ENCODE measurements at regions not wholly inside any gene's neighbourhood (a gene's known extent, or its start where the extent isn't known, plus 50 kb on each side); places are given as distances from the start of the nearest gene placed in this dataset.

- TF ChIP-seq CTCF (conservative IDR thresholded peaks at IDR 0.05; ENCODE audit: low read length), result no peak
- no peak for TF ChIP-seq EZH2phosphoT487 (IDR thresholded peaks at IDR 0.05; ENCODE audit: borderline replicate concordance, low read depth, low read length)
These were observed 336.8 kb downstream of the ARL4A start for GRCh38 chr7:13024121-13024674.

Data from OCI-LY7 (cell line).